Thyroid gland (tissue), 4 donors: ENCODE measurements at regions not wholly inside any gene's neighbourhood (a gene's known extent, or its start where the extent isn't known, plus 50 kb on each side); places are given as distances from the start of the nearest gene placed in this dataset.

Source experiments
- DNase-seq, 2 donors: peaks; one replicate each; pipeline ENCODE4 v3.0.0-alpha.2; 2019
- H3K27ac ChIP-seq, 3 donors: fragments of 200-600 bp; sonication (generic); 1 replicate in 2 of 3; 2 replicates in 1 of 3; pipeline ENCODE4 v1.5.1; 2016 to 2019; ENCODE audit warnings: mild to moderate bottlenecking in 1 of 3, moderate library complexity in 1 of 3
- H3K27me3 ChIP-seq: fragments of 200-600 bp; sonication (generic); one replicate; pipeline ENCODE4 v1.5.1; 2019
- H3K36me3 ChIP-seq, 2 donors: fragments of 200-600 bp; sonication (generic); one replicate each; pipeline ENCODE4 v1.5.1; 2016 to 2019
- H3K4me1 ChIP-seq, 2 donors: fragments of 200-600 bp; sonication (generic); one replicate each; pipeline ENCODE4 v1.5.1; 2017 to 2019
- H3K4me3 ChIP-seq, 3 donors: fragments of 200-600 bp; sonication (generic); replicated peaks in 1 of 3; 1 replicate in 2 of 3; 2 replicates in 1 of 3; pipeline ENCODE4 v1.5.1; 2016; ENCODE audit warnings: mild to moderate bottlenecking in 1 of 3
- H3K9me3 ChIP-seq: fragments of 200-600 bp; sonication (generic); one replicate; pipeline ENCODE4 v1.5.1; 2017
- POLR2A ChIP-seq, 2 donors: fragments of 450-650 bp; IDR thresholded peaks; one replicate each; pipeline ENCODE4 v1.6.1; 2017; ENCODE audit warnings: antibody characterized with exemption in 2 of 2, mild to moderate bottlenecking in 2 of 2, moderate library complexity in 1 of 2
- WGBS, 2 donors: methylation state at CpG; one replicate each; pipeline ENCODE4 v1.1.5; 2017; 5-methylcytosine and 5-hydroxymethylcytosine counted together
- intact Hi-C: fragments of 100-400 bp; cut with DNase I; formaldehyde crosslinking; loops from one replicate; pipeline ENCODE4 v1.15.1; 2023
- TF ChIP-seq, protein P1 (sequence below), 6 experiments: fragments of 200-600 bp in 3 of 6; fragments of 450-650 bp in 3 of 6; sonication (generic) in 3 of 6; IDR thresholded peaks; one replicate each; pipeline ENCODE4 v1.5.1; 2016 to 2019; ENCODE audit warnings: antibody characterized with exemption in 6 of 6, mild to moderate bottlenecking in 2 of 6, inconsistent platforms in 1 of 6, moderate library complexity in 1 of 6

DNA sequence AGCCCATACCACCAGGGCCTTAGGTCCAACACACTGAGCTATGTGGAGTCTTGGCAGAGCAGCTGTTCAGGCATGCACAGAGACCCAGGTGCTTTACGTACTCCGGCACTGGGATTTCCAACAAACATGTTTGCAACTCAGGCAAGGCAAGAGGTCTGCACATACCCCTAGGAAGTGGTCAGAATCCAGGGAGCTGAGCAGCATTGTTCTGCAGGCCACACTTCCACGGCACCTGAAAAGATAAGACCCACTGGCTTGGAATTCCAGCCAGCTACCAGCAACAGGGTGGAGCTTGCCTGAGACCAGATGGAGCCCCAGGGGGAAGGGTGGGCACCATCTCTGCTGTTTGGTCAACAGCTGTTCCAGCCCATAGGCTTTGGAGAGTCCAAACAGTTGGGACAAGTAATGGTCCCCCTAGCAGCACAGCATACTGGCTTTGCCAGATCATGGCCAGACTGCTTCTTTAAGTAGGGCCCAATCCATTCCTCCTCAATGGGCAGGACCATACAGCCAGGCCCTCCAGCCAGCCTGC, 51.7 kb upstream of the LRRC8B start:
- DNase-seq, result no peak
- no peaks in the 10 kb centered on the region for H3K4me1 ChIP-seq
- no peak overlapping the region for H3K27ac ChIP-seq
- no peak overlapping the region for H3K4me3 ChIP-seq
- H3K9me3 ChIP-seq, result no peaks in the 10 kb centered on the region
- intact Hi-C loops, result no loop called here
- TF ChIP-seq, protein P1, sequence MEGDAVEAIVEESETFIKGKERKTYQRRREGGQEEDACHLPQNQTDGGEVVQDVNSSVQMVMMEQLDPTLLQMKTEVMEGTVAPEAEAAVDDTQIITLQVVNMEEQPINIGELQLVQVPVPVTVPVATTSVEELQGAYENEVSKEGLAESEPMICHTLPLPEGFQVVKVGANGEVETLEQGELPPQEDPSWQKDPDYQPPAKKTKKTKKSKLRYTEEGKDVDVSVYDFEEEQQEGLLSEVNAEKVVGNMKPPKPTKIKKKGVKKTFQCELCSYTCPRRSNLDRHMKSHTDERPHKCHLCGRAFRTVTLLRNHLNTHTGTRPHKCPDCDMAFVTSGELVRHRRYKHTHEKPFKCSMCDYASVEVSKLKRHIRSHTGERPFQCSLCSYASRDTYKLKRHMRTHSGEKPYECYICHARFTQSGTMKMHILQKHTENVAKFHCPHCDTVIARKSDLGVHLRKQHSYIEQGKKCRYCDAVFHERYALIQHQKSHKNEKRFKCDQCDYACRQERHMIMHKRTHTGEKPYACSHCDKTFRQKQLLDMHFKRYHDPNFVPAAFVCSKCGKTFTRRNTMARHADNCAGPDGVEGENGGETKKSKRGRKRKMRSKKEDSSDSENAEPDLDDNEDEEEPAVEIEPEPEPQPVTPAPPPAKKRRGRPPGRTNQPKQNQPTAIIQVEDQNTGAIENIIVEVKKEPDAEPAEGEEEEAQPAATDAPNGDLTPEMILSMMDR (IDR thresholded peaks at IDR 0.05), result no peak
- no peak for TF ChIP-seq POLR2A (IDR thresholded peaks at IDR 0.05)
- 94 to 100% methylated on average over 2 to 3 of the region's 3 CpGs for WGBS, 2 donors
- H3K27me3 ChIP-seq, result no peaks in the 10 kb centered on the region
- H3K36me3 ChIP-seq, result no peaks in the 10 kb centered on the region
